HEK293T (cell line): ENCODE measurements at regions not wholly inside any gene's neighbourhood (a gene's known extent, or its start where the extent isn't known, plus 50 kb on each side); places are given as distances from the start of the nearest gene placed in this dataset.

Experiments
- ARNT ChIP-seq: fragments of 450-650 bp; IDR thresholded peaks from 2 replicates; pipeline ENCODE4 v1.6.1; 2017; ENCODE audit warnings: mild to moderate bottlenecking
- SUZ12 ChIP-seq: fragments of 450-650 bp; IDR thresholded peaks from 2 replicates; pipeline ENCODE4 v1.6.1; 2016; ENCODE audit warnings: mild to moderate bottlenecking
- ZNF384 ChIP-seq: fragments of 450-650 bp; IDR thresholded peaks from 2 replicates; pipeline ENCODE4 v1.6.1; 2016
- TF ChIP-seq, protein P1 (sequence below): fragments of 450-650 bp; IDR thresholded peaks from 2 replicates; pipeline ENCODE4 v1.6.1; 2016

DNA sequence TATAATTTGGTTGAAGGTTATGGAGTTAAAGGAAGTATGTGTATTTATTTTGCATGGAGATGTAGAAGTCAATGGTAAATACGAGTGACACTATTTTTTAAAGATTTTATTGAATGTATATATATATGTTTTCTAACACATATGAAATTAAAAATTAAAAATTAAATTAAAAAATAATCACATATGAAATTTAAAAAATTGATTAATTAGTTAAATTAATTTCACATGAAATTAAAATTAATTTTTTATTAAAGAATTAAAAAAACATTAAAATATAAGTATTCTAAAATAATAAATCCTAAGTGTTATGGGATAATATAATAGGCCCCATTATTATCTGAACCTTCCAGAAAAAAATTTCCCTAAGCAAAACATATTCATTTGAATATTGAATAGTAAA, 1163.5 kb downstream of the ARAP2 start:
- TF ChIP-seq, protein P1, sequence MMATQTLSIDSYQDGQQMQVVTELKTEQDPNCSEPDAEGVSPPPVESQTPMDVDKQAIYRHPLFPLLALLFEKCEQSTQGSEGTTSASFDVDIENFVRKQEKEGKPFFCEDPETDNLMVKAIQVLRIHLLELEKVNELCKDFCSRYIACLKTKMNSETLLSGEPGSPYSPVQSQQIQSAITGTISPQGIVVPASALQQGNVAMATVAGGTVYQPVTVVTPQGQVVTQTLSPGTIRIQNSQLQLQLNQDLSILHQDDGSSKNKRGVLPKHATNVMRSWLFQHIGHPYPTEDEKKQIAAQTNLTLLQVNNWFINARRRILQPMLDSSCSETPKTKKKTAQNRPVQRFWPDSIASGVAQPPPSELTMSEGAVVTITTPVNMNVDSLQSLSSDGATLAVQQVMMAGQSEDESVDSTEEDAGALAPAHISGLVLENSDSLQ, result no peak
- no peak for TF ChIP-seq ARNT
- TF ChIP-seq ZNF384, result no peak
- TF ChIP-seq SUZ12, result no peak
